HG03097 (cell line): ENCODE measurements at regions not wholly inside any gene's neighbourhood (a gene's known extent, or its start where the extent isn't known, plus 50 kb on each side); places are given as distances from the start of the nearest gene placed in this dataset.

Source experiments
- ATAC-seq: cut with Tn5 transposase; IDR thresholded peaks from one replicate; pipeline ENCODE4 v1.9.1; 2021; ENCODE audit not compliant: unreplicated experiment, low FRiP score

GRCh38 chr6:14814016-14814415 lies 431.9 kb upstream of the JARID2 start:
- ATAC-seq = no peak

DNA sequence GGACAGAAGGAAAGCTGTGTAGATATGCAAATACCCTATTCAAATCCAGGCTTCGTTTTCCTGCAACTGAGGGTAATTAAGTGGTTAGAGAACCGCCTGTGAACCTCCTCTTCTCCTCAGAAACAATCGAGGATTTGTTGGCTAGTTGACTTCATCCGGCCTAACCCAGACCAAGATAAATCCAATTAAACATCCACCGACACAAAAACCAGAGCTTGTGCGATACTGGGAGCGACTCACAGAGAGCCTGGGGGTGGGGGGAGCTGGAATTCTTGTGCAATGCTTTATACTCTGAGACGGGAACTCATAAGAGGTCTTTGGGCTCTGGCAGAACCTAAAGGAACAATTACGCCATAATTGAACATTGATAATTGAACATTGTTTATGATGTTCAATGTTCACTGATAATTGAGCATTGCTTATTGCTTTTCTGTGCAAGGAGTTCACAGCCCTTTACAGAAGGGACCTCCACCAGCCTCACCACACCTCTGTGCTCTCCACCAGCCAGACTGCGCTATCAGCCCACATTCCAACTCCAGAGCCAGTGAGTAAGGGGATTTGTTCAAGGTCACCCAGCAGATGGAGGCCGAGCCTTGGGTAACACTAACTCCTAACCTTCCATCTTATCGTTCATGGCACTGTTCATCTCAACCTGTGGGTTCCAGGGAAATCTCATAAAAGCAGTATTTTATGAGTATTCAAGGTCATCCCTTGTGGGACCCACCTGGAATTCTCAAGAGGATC lies 429.6 kb upstream of the JARID2 start:
- ATAC-seq = no peak

GRCh38 chr6:14817074-14817473 lies 428.8 kb upstream of the JARID2 start:
- ATAC-seq = no peak

DNA sequence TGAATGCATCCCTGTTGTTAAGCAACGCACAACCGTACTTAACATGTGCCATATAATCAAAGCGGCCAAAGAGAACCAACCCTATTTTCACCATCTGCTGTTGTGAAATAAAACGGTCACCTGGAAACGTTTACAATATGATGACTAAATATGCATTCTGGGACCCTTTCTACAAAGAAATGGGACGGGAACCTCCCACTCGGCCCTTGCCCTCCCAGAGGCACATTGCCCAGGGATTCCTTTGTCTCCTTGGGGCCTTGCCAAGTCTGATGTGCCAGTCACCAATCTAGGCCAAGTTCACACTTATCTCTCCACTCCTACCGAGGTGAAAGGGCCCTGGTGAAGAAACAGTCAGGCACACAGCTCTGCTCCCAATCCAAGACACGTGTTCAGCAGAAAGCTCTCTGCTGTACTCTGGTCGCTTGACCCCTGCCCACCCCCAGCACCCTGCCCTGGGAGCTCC lies 427.4 kb upstream of the JARID2 start:
- ATAC-seq = no peak

DNA sequence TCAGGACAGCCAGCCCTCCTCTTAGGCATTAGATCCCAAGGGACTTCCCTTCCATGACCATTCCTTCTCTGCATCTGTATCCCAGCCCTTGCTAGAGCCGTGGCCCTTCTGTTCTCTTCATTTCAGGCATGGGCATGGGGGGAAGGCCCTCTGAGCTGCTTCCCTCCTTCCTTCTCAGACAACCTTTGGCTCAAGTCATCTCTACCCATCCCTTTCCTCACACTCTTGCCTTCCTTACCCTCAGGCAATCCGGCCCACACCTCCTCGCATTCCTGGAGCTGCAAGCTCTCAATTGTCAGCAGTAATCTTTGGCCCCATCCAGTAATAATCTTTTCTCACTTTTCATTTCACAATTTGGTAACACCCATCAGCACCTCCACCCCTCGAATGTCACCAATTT lies 426.9 kb upstream of the JARID2 start:
- ATAC-seq = no peak

- no peak for ATAC-seq
Measured at GRCh38 chr6:14819840-14820420, 425.9 kb upstream of the JARID2 start.

DNA sequence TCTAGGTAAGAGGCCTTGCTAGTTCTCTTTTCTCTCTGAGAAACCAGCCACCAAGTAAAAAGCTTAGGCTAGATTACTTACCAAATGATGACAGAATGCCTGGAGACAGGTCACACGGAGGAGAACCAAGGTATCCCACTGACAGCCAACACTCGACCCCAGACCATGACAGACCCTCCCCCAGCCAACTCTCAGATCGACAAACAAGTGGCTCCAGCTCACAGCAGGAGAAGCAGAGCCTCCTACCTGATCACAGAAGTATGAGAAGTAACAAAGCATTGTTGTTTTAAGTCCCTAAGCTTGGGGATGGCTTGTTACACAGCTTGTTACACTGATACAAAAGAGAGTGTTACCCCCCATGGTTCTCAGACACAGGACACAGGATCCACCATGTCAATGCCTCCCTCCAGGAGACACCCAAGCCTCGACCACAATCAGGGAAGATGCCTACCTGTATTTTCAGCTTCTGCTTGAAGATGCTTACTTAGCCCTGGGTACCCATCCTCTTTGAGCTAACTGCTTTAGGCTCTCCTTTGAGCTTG lies 423.8 kb upstream of the JARID2 start:
- ATAC-seq = no peak

GRCh38 chr6:14822679-14823078 lies 423.2 kb upstream of the JARID2 start:
- no peak for ATAC-seq

- ATAC-seq = no peak
Measured at GRCh38 chr6:14824060-14824459, 421.8 kb upstream of the JARID2 start.

DNA sequence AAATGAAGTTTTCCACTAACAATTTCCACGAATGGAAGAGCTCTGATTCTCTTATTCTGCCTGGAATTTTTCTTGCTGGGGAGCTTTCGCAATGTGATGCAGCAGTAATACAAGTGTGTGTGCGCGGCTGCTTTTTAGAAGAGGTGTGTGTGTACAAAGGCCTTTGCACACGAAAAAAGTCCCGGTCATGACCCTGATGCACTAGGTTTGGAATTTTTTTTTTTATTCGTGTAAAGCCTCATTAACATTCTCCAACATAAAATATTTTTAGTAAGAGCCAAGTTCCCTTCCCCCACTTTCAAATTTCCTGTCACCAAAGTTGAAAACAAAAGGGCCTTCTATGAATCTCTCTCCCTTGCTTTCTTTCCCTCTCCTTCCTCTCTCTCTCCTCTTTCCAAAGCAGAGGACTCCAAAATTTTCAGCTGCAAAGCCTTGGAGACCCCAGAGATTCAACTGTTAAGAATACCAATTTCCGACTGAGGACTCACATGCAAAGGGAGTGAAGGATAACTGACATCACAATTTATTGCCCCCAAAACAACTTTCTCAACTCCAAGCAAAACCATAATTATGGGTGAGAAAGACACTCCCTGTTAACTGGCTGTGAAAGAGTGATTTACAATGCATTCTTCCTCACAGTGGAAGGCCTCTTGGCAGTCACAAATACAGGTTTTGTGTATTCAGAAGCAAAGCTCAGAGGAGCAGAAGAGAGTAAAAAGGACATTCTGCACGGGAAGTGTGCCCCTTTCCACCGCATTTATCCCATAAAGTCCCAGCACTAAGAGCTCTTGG lies 421.2 kb upstream of the JARID2 start:
- ATAC-seq = no peak

GRCh38 chr6:14826456-14826855 lies 419.4 kb upstream of the JARID2 start:
- no peak for ATAC-seq

DNA sequence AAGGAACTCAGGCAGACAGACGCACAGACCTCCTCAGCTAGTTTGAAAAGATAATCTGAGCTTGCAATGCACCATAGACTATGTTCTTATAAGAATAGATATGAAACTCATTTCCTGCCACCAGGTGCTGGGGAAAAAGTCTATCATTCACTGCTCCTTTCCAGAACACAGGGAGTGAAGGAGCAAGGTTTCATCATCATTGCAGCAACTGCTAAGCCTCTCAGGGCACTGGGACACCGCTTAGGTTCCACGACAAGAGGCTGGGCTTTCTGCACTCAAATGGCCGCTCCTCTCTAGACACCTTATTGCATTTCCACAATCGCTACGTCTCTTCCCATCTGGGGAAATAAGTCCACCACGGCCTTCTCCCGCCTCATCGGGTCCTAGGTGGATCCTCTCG lies 418.5 kb upstream of the JARID2 start:
- no peak for ATAC-seq

DNA sequence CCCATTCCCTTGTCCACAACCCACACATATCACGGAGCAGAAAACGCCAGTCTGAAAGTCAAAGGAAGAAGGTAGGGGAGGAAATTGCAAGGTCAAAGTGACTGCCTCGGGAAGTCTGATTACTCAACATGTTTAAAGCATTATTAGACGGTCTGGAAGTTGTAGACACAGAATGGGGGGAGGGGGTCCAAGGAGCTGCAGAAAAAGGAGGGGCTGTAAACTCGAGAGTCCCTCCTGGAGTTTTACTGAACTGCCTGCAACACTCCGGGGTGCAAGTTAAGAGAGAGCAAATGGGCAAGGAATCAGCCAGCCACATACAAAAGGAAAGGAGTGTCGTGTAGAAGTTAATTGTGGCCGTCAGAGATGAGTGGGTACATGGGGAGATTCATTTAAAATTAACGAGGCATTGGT lies 417.7 kb upstream of the JARID2 start:
- ATAC-seq = no peak

DNA sequence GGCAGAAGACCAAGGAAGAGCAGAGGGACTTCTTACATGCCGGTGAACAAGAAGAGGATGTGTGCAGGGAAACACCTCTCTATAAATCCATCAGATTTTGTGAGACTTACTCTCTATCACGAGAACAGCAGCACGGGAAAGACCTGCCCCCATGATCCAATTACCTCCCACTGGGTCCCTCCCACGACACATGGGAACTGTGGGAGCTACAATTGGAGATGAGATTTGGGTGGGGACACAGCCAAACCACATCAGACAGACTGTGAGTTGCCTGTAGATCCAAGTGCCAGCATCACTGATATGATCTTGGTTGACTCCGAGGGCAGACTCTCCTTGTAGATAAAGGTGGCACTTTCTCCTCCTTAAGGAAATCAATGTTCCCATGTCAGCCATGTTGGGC lies 414.8 kb upstream of the JARID2 start:
- no peak for ATAC-seq

- ATAC-seq = no peak
Measured at GRCh38 chr6:14831937-14832336, 413.9 kb upstream of the JARID2 start.

DNA sequence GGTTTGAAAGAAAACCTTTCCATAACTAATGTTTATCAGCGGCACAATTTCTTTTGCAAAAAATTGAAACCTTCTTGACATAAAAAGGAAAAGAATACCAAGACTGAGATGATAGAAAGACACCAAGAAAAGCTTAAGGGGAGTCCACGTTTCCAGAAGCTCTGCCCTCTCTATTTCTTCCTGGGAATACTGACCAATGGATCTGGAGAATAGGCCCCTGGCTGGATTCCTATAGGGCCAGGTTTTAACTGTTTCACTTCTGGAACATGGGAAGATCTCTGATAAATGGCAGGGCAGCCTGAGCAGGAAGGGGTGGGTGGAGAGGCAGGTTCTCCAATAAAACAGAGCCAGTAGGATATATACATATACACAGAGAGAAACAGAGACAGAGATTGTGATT lies 413.4 kb upstream of the JARID2 start:
- no peak for ATAC-seq

- no peak for ATAC-seq
Measured at GRCh38 chr6:14834851-14835530, 410.9 kb upstream of the JARID2 start.

GRCh38 chr6:14837435-14837834 lies 408.4 kb upstream of the JARID2 start:
- no peak for ATAC-seq

DNA sequence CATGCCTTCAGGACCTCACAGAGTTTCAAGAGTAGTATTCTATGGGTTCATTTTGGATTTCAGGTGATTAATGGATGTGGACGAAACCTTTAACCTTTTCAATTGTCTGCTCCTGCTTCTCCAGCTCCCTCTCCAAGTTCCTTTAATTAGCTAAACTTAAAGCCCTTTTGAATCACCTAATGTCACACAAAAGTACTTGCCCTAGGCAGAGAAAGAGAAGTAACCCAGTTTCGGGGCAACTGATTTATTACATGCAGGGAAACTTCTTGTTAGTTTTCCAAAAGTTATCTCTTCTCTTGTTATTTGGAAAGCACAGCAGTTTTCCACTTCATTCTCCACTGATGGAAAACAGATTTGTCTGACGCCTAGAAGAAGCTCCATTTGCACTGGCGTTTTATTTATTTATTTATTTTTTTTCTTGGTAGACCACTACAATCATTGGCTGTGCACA lies 407.7 kb upstream of the JARID2 start:
- no peak for ATAC-seq

DNA sequence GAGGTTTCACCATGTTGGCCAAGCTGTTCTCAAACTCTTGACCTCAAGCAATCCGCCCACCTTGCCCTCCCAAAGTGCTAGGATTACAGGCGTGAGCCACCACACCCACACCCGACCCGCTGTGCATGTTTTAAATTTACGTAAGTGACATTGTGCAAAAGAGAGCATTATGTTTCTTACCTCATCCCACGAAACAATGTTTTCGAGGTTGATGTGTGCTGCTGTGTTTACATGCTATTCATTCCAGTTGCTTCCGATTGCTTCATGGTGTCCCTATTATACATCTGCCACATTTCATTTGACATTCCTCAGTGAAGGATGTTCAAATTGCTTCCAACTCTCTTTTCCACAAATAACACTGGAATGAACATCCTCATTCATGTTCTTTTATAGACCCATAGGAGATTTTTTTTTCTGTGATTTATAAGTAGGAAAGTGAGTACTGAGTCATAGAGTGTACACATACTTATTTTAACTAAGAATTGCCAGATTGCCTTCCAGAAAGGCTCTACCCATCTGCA lies 403.9 kb upstream of the JARID2 start:
- no peak for ATAC-seq
